WI38 (cell line): ENCODE measurements at regions not wholly inside any gene's neighbourhood (a gene's known extent, or its start where the extent isn't known, plus 50 kb on each side); places are given as distances from the start of the nearest gene placed in this dataset.

Experiments used
- H3K4me3 ChIP-seq: 2 replicates; pipeline ENCODE4 v1.5.1; 2011; ENCODE audit warnings: low read depth, mild to moderate bottlenecking, control low read depth, low read length
- TF ChIP-seq, protein P1 (sequence below): IDR thresholded peaks from 2 replicates; pipeline ENCODE4 v1.5.1; 2012; ENCODE audit warnings: low read depth, mild to moderate bottlenecking, control low read depth, low read length

DNA sequence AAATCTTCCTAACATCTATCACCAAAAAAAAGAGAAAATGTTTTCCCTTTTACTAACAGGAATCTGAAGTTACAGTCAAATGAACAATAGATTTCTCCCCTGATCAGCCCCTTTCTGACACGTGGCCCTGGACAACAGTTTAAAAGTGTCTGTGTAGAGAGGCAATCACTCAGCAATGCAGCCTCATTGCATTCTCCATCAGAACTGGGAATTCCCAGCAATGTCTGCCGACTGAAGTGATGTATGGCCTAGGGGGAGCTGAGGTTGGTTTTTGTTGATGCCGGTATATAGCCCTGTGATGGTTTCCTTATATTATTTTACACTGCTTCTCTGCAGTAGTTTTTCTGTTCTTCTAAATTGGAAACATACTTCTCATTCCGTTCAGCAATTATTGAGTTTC, 904.3 kb upstream of the CDH8 start:
- H3K4me3 ChIP-seq, result no peak overlapping the region
- TF ChIP-seq, protein P1, sequence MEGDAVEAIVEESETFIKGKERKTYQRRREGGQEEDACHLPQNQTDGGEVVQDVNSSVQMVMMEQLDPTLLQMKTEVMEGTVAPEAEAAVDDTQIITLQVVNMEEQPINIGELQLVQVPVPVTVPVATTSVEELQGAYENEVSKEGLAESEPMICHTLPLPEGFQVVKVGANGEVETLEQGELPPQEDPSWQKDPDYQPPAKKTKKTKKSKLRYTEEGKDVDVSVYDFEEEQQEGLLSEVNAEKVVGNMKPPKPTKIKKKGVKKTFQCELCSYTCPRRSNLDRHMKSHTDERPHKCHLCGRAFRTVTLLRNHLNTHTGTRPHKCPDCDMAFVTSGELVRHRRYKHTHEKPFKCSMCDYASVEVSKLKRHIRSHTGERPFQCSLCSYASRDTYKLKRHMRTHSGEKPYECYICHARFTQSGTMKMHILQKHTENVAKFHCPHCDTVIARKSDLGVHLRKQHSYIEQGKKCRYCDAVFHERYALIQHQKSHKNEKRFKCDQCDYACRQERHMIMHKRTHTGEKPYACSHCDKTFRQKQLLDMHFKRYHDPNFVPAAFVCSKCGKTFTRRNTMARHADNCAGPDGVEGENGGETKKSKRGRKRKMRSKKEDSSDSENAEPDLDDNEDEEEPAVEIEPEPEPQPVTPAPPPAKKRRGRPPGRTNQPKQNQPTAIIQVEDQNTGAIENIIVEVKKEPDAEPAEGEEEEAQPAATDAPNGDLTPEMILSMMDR, result no peak

DNA sequence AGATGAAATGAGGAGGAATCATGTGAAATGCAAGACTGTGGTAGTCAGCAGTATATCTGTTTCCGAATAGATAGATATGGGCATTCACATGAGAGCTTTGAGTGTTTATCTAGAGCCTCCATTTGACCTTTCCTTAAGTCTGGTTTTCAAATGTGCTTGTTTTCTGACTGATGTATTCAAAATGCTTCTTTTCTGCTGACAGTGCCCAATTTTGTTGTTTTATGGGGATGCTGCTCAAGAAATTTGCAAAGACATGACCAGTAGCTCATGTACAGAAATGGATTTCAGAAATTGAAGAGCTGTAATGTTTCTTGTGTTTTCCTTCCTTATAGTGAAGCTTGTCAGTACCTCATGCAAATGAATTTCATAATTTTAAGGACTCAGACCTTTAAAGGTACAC, 903.4 kb upstream of the CDH8 start:
- H3K4me3 ChIP-seq, result no peak overlapping the region
- TF ChIP-seq, protein P1, result no peak

DNA sequence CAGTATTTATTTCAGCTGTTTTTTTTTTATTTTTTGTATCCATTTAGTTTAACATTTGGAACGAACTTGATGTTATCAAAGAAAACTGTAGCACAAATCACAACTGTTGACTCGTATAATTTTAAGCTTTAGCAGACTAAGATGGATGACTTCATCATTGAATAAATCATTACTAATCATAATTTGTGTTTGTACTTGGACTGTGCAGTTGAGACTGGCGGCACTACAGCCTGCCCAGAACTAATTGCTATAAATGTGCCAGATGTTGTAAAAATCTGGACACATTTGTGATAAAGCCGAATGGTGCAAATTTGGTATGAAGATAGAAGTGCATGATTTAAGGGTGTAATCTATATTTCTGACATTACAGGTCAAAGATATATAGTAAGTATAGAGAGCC, 897.7 kb upstream of the CDH8 start:
- TF ChIP-seq, protein P1, result no peak
- H3K4me3 ChIP-seq, result no peak overlapping the region

DNA sequence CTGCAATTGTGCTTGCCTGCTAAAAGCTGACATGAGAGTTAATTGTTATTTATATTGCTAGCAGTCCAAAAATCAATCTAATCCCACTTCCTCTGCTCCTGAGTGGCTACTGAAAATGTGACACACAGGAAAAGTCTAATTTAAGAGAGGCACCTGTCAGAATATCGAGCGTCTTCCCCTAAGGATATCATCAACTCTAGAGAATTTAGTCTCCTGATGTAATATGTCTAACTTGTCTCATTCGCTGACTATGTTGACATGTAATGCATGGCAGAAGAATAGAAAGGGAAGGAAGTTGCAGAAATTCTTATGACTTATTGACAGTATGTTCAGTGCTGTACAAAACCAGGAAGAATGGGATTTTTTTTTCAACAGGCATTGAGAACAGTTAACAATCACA, 893.4 kb upstream of the CDH8 start:
- TF ChIP-seq, protein P1, result no peak
- H3K4me3 ChIP-seq, result no peak overlapping the region

DNA sequence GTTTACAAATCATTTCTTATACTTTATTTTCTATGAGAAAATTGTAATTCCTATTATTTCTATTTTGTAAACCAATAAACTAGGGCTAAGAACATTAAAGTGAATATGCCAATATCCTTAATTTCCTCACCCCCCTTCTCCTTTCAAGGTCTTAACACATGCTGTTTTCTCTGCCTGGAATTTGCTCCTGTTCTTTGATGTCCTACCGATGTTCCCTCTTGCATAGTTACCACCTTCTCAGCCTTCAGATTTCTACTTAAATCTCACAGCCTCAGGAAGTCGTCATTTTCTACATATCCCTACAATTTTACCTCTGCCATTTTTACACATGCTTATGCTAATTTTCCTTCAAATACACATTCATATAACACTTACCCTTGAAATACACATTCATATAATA, 890.9 kb upstream of the CDH8 start:
- TF ChIP-seq, protein P1, result no peak

DNA sequence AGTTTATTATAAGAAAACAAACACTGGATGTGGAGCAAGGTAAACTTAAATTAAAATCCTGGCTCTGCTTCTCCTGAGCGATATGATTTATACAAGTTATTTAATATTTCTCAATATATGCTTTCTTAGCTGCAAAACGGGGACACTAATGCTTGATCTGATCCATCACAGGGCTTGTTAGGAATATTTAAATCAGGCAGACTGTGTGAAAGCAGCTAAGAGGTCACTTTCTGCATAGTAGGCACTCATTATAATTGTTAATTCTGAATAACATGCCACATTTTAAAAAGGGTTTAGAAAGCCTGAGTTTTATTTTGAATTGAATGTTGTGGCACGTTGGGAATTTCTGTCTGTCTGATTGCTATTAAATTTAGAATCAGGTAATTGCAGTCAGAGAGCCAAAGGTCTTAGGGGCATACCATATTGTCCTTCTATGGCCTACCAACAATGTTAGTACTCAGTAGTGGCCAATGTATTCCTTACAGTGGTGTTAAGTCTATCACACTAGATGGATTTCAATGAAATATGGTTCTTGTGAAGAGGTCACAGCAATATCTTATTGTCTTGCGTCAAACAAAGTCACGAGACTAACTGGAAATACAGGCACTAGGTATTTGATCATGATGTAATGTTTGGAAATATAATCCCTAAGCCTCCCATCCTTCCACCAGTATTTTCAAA, 890.0 kb upstream of the CDH8 start:
- no peak overlapping the region for H3K4me3 ChIP-seq
- TF ChIP-seq, protein P1, result no peak

More for the DNA sequence above, 890.9 kb upstream of the CDH8 start:
- H3K4me3 ChIP-seq, result no peak overlapping the region

DNA sequence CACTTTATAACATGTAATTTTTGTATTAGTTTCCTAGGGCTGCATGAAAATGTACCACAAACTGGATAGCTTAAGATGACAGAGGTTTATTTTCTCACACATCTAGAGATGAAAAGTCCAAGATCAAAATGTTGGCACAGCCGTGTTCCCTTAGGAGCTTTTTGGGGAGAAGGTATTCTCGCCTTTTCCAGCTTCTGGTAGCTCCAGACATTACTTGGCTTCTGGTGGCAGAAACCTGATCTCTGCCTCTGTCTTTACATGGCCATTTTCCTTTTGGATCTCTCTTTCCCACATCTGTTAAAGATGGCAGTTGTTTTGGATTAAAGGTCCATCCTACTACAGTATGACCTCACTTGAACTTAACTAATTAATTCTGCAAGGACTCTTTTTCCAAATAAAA, 885.7 kb upstream of the CDH8 start:
- TF ChIP-seq, protein P1, result no peak
- no peak overlapping the region for H3K4me3 ChIP-seq
